ENCODE measurements at regions not wholly inside any gene's neighbourhood (a gene's known extent, or its start where the extent isn't known, plus 50 kb on each side); places are given as distances from the start of the nearest gene placed in this dataset.
"Not testable (repeated sequence)": the region's sequence is repeated elsewhere in the genome, so short reads cannot be mapped to it uniquely, and the experiment has no call there.

DNA sequence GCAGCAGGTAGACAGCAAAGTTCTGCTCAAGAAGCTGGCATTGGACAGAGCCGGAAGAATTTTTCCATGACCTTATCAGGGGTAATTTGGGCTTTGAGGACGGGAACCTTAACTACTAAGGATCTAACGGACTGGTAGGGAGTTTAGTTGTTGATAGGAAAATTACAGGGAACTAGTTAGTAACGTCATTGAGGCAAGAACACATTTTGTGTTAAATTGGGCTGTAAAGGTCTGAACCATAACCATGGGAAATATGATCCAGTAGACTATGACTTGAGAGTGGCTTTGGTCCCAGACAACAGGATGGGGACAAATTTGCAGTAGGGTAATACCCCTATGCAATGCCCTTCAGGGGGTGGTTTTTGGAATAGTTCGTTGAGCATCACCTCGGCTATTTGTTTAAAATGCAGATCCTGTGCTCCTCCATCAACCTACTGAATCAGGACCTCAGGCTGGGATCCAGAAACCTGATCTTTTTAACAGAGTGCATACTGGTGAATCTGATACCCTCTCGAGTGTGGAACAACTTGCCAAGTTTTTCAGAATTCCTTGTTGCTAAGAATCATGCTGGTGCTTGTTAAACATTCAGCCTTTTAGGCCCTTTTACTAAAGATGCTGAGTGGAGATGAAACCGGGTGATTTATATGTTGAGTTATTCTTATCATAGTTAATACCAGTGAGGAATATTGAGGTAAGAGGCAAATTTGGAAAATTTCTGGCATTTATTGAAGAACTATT, 255.1 kb downstream of the MAP2K6 start:
- DNase-seq (ENCODE audit: low read depth): no peak
- no peak overlapping the region for H3K4me3 ChIP-seq (ENCODE audit: low read length)
- TF ChIP-seq, protein P1, sequence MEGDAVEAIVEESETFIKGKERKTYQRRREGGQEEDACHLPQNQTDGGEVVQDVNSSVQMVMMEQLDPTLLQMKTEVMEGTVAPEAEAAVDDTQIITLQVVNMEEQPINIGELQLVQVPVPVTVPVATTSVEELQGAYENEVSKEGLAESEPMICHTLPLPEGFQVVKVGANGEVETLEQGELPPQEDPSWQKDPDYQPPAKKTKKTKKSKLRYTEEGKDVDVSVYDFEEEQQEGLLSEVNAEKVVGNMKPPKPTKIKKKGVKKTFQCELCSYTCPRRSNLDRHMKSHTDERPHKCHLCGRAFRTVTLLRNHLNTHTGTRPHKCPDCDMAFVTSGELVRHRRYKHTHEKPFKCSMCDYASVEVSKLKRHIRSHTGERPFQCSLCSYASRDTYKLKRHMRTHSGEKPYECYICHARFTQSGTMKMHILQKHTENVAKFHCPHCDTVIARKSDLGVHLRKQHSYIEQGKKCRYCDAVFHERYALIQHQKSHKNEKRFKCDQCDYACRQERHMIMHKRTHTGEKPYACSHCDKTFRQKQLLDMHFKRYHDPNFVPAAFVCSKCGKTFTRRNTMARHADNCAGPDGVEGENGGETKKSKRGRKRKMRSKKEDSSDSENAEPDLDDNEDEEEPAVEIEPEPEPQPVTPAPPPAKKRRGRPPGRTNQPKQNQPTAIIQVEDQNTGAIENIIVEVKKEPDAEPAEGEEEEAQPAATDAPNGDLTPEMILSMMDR (conservative IDR thresholded peaks at IDR 0.05; ENCODE audit: low read depth, low read length): no peak

DNA sequence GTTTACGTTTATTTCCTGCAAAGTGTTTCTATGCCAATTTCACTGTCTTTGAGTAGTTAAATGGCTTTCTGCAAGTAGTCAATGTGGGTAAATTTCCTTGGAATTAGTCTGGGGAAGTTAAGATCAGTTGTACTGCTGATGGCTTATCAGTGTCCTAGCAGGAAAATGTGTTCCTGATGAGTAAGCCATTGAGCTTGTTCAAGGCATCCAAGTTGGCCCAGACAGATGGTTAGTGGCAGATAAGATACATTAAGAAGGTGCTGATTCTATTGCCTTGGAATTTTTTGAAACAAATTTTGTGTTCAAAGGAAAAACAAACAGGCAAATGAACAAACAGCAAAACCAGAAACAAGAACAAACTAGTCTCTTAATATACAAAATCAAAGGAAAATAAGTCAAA, 258.4 kb downstream of the MAP2K6 start:
- TF ChIP-seq, protein P1 (conservative IDR thresholded peaks at IDR 0.05; ENCODE audit: low read depth, low read length): no peak
- DNase-seq (ENCODE audit: low read depth): no peak
- H3K4me3 ChIP-seq (ENCODE audit: low read length): no peak overlapping the region

DNA sequence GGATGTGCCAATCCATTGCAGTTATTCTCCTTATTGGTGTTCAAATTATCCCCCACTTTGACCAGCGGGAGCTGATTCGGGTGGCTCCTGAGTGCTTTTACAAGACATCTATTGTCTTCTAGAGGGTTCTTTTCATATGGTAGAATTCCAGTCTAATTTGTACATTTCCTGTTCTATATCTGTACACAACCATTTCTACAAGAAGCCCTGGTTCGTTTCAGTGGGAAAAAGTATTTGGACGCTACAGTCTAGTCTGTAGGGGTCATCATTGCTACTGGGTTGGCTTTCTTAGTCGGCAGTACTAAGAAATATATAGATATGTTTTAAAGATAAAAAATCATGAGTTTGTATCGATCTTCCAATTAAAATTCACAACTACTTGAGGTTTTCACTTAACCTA, 262.6 kb downstream of the MAP2K6 start:
- no peak for DNase-seq (ENCODE audit: low read depth)
- TF ChIP-seq, protein P1 (conservative IDR thresholded peaks at IDR 0.05; ENCODE audit: low read depth, low read length): no peak

DNA sequence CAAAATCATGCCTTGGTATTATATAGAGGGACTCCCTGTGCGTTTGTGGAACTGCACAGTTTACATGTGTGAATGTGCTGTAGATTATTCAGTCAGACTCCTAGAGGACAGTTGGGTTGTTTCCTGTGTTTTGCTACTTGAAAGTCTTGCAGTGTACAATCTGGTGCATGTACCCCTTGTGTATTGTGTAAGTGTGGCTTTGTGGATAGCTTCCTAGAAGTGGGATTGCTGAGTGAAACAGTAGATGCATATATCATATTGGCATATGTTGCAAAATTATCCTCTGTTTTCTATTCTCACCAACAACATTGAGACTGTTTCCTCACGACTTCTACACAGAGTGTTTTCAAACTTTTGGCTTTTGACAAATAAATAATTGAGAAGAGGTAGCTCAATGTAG, 263.7 kb downstream of the MAP2K6 start:
- TF ChIP-seq, protein P1 (conservative IDR thresholded peaks at IDR 0.05; ENCODE audit: low read depth, low read length): no peak
- no peak for DNase-seq (ENCODE audit: low read depth)
- H3K4me3 ChIP-seq (ENCODE audit: low read length): no peak overlapping the region

More for the DNA sequence above, 262.6 kb downstream of the MAP2K6 start:
- H3K4me3 ChIP-seq (ENCODE audit: low read length): no peak overlapping the region

DNA sequence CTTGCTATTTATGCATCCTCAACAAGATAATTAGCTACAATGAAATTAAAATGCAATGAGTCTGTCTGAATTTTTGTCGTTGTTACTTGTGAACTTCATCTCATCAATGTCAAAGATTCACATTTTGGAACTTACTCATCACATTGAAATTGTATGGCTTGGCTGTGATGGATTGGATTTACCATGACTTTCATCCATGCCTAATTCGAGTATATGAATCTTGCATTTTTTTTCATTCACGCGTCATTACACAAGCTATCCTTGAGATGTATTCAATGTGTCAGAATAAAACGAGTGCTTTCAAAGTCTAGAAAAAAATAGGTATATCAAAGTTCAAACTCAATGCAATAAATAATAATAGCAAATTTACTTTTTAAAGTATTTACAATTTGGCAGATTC, 265.3 kb downstream of the MAP2K6 start:
- no peak overlapping the region for H3K4me3 ChIP-seq (ENCODE audit: low read length)
- TF ChIP-seq, protein P1 (conservative IDR thresholded peaks at IDR 0.05; ENCODE audit: low read depth, low read length): no peak
- DNase-seq (ENCODE audit: low read depth): no peak

DNA sequence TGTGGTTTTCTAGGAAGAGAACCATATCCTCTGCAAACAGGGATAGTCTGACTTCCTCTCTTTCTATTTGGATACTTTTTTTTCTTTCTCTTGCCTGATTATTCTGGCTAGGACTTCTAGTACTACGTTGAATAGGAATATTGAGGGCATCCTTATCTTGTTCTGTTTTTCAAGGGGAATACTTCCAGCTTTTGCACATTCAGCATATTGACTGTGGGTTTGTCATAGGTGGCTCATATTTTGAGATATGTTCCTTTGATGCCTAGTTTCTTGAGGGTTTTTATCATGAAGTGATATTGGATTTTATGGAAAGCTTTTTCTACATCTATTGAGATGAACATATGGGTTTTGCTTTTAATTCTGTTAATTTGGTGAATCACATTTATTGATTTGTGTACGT, 269.8 kb downstream of the MAP2K6 start:
- no peak overlapping the region for H3K4me3 ChIP-seq (ENCODE audit: low read length)
- no peak for DNase-seq (ENCODE audit: low read depth)
- TF ChIP-seq, protein P1 (conservative IDR thresholded peaks at IDR 0.05; ENCODE audit: low read depth, low read length): no peak

DNA sequence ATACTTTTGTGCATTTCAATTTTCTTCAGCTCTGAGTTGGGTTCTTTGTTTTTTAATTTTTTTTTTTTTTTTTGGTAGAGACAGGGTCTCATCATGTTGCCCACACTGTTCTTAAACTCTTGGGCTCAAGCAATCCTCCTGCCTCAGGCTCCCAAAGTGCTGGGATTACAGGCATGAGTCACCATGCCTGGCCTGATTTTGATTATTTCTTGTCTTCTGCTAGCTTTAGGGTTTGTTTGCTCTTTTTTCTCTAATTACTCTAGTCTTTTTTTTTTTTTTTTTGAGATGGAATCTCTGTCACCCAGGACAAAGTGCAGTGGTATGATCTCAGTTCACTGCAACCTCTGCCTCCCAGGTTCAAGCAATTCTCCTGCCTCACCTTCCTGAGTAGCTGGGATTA, 270.7 kb downstream of the MAP2K6 start:
- DNase-seq (ENCODE audit: low read depth); H3K4me3 ChIP-seq (ENCODE audit: low read length): not testable (repeated sequence)

Measured in retinal pigment epithelial cell (primary cell).